Amniotic epithelial cell (primary cell): ENCODE measurements at regions not wholly inside any gene's neighbourhood (a gene's known extent, or its start where the extent isn't known, plus 50 kb on each side); places are given as distances from the start of the nearest gene placed in this dataset.
"Not testable (repeated sequence)": the region's sequence is repeated elsewhere in the genome, so short reads cannot be mapped to it uniquely, and the experiment has no call there.

ENCODE experiments used
- DNase-seq: peaks from one replicate; pipeline ENCODE4 v3.0.0-alpha.2; 2010; ENCODE audit warnings: low read depth

GRCh38 chr15:84547150-84547549 is 53.7 kb upstream of the ZSCAN2 start:
- not testable (repeated sequence) for DNase-seq

- not testable (repeated sequence) for DNase-seq
These were observed 50.3 kb upstream of the ZSCAN2 start for GRCh38 chr15:84550503-84550902.
